ENCODE measurements at regions not wholly inside any gene's neighbourhood (a gene's known extent, or its start where the extent isn't known, plus 50 kb on each side); places are given as distances from the start of the nearest gene placed in this dataset.
A peak's percentile ranks its signal among the peaks of the same experiment; 100 is the strongest.

DNA sequence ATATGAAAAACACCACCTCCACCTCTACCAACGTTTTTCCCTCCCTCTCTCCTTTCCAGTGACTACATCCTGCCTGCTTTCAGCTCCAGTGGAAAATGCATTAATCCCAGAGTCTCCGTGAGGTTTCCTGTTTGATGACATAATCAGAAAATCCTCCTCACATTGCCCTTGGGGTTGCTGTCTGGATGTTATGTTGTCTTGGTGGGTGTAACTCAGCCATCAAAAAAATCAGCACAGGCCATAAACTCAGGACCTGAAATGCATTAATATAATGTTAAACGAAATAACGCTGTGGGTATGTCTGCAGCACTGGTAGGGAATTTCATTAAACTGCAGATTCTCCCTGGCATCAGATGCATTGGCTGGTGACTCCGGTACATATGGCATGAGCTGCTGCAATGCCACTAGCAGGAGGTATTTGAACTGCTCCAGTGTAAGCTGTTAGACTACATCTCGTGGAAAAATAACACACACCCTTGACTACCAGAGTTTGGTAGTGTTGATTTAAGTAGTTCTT is 297.8 kb downstream of the PRL start:
- no peak for DNase-seq (ENCODE audit: low read depth, low spot score)
- ChIA-PET POLR2A (interaction anchor here (0.6 to 0.9 kb wide), 2 partner anchors 132 to 406 kb away, joined by 3 read pairs; partner anchors contain the start of gene SOX4), CTCF (interaction anchor here (0.7 kb wide), 1 partner anchor 28 kb away, joined by 3 read pairs; no protein-coding TSS in a partner anchor)
- H3K4me3 ChIP-seq (ENCODE audit: low read depth, low read length), result no peak overlapping the region
- H3K9me3 ChIP-seq (ENCODE audit: control insufficient read depth, insufficient read depth, low read length), result no peaks in the 10 kb centered on the region
- peak overlapping the region; percentile 47 for H3K27ac ChIP-seq (ENCODE audit: low read depth, low read length)
- H3K27me3 ChIP-seq (ENCODE audit: control insufficient read depth, insufficient read depth, low read length), result no peaks in the 10 kb centered on the region
- TF ChIP-seq, protein P1, sequence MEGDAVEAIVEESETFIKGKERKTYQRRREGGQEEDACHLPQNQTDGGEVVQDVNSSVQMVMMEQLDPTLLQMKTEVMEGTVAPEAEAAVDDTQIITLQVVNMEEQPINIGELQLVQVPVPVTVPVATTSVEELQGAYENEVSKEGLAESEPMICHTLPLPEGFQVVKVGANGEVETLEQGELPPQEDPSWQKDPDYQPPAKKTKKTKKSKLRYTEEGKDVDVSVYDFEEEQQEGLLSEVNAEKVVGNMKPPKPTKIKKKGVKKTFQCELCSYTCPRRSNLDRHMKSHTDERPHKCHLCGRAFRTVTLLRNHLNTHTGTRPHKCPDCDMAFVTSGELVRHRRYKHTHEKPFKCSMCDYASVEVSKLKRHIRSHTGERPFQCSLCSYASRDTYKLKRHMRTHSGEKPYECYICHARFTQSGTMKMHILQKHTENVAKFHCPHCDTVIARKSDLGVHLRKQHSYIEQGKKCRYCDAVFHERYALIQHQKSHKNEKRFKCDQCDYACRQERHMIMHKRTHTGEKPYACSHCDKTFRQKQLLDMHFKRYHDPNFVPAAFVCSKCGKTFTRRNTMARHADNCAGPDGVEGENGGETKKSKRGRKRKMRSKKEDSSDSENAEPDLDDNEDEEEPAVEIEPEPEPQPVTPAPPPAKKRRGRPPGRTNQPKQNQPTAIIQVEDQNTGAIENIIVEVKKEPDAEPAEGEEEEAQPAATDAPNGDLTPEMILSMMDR (IDR thresholded peaks at IDR 0.05; ENCODE audit: low read depth, low read length), result no peak

DNA sequence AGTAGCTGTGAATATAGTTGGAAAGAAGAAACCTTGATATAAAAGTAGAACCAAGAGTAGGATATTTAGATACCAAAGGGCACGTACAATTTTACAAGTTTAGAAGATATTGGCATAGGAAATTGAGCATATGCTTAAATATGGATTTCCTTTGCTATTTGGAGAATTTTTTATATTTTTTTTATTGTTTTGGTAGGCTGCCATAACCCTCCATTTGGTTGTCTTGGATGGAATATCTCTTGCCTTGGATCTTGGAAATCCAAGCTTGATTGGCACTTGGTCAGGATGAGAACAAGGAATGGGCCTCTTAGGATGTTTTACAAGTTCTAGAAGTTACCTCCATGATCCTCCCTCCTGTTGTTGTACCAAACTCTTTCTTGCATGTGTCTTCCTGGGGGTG is 297.1 kb downstream of the PRL start:
- no peak for DNase-seq (ENCODE audit: low read depth, low spot score)
- H3K27me3 ChIP-seq (ENCODE audit: control insufficient read depth, insufficient read depth, low read length), result no peaks in the 10 kb centered on the region
- no peak overlapping the region for H3K27ac ChIP-seq (ENCODE audit: low read depth, low read length)
- no peaks in the 10 kb centered on the region for H3K9me3 ChIP-seq (ENCODE audit: control insufficient read depth, insufficient read depth, low read length)
- ChIA-PET POLR2A (no interaction called here), CTCF (no interaction called here)
- TF ChIP-seq, protein P1 (IDR thresholded peaks at IDR 0.05; ENCODE audit: low read depth, low read length), result no peak
- no peak overlapping the region for H3K4me3 ChIP-seq (ENCODE audit: low read depth, low read length)

DNA sequence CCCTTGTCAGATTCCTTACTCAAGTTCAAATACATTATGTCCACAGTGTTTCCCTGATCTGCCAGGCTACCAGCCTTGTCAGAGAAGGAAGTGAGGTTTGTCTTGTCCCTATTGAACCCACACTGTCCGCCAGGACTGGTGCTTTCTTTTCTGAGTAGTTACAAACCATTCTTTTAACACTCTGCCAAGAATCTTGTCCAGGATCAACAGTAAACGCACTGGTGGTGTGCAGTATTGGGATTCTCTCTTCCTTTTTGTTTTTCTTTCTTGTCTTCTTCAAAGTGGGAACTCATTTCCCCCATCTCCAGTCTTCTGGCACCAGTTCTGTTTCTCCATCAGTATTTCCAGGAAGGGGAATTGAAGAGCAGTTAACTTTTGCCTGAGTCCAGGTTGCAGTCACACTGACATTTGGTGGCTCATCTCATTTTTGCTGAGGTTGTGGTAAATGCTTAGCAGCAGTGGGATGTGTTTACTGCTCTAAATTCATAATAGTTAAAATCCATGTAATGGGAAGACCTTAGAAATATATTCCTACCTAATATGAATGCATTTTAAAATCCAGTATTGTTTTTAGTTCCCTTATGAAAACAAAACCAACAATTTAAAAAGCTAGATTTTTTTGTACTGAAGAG is 295.3 kb downstream of the PRL start:
- Histone ChIP-seq H3K9me3 (ENCODE audit: control insufficient read depth, insufficient read depth, low read length) (no peaks in the 10 kb centered on the region), H3K27ac (ENCODE audit: low read depth, low read length) (no peak overlapping the region), H3K4me3 (ENCODE audit: low read depth, low read length) (no peak overlapping the region), H3K27me3 (ENCODE audit: control insufficient read depth, insufficient read depth, low read length) (no peaks in the 10 kb centered on the region)
- CTCF ChIA-PET, result interaction anchor here (0.6 kb wide), 1 partner anchor 412 kb away, joined by 3 read pairs; no protein-coding TSS in a partner anchor
- no peak for DNase-seq (ENCODE audit: low read depth, low spot score)
- POLR2A ChIA-PET, result no interaction called here
- TF ChIP-seq, protein P1 (IDR thresholded peaks at IDR 0.05; ENCODE audit: low read depth, low read length), result no peak

DNA sequence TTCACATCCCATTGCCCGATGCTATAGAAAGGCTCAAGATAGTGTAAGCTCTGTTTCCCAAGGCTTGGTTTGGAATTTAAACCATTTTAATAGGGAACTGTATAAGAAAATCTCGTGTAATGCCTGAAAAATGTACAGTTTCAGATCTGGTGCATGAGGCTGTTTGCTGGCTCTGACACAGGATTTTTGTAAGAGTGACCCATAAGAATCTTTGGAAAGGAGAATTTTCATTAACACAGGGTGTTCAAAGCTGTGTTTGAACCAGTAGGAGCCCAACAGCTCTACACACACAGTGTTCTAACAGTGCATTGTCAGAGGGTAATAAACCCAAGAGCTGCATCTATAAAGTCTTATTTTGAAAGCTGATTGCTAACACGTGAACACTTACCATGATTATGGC is 293.5 kb downstream of the PRL start:
- TF ChIP-seq, protein P1 (IDR thresholded peaks at IDR 0.05; ENCODE audit: low read depth, low read length), result no peak
- ChIA-PET POLR2A (interaction anchor here (0.6 to 0.9 kb wide), 3 partner anchors 11 to 410 kb away, joined by 3 to 13 read pairs (median 4); partner anchors contain the start of gene SOX4), CTCF (interaction anchor here (1.1 to 1.3 kb wide), 3 partner anchors 11 to 32 kb away, joined by 3 to 4 read pairs (median 3); no protein-coding TSS in a partner anchor)
- Histone ChIP-seq H3K4me3 (ENCODE audit: low read depth, low read length) (no peak overlapping the region), H3K27ac (ENCODE audit: low read depth, low read length) (no peak overlapping the region), H3K27me3 (ENCODE audit: control insufficient read depth, insufficient read depth, low read length) (no peaks in the 10 kb centered on the region), H3K9me3 (ENCODE audit: control insufficient read depth, insufficient read depth, low read length) (no peaks in the 10 kb centered on the region)
- no peak for DNase-seq (ENCODE audit: low read depth, low spot score)

DNA sequence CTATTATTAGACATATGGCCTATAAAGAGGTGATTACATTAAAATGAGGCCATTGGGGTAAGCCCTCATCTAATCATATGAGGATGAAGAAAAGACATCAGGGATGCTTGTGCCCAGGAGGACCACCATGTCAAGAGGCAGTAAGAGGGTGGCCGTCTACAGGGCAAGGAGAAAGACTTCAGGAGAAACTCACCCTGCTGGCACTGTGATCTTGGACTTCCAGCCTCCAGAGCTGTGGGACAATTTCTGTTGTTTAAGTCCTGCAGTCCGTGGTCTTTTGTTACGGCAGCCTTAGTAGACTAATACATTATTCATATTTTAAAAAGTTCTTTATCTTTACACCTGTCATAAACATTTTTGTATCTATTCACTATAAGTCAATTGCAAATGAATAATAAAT is 290.0 kb downstream of the PRL start:
- Histone ChIP-seq H3K4me3 (ENCODE audit: low read depth, low read length) (no peak overlapping the region), H3K27ac (ENCODE audit: low read depth, low read length) (no peak overlapping the region), H3K9me3 (ENCODE audit: control insufficient read depth, insufficient read depth, low read length) (no peaks in the 10 kb centered on the region), H3K27me3 (ENCODE audit: control insufficient read depth, insufficient read depth, low read length) (no peaks in the 10 kb centered on the region)
- no peak for DNase-seq (ENCODE audit: low read depth, low spot score)
- ChIA-PET CTCF (interaction anchor here (0.6 kb wide), 1 partner anchor 36 kb away, joined by 4 read pairs; no protein-coding TSS in a partner anchor), POLR2A (no interaction called here)
- TF ChIP-seq, protein P1 (IDR thresholded peaks at IDR 0.05; ENCODE audit: low read depth, low read length), result no peak

All from AG04450 (cell line).